ENCODE measurements at regions not wholly inside any gene's neighbourhood (a gene's known extent, or its start where the extent isn't known, plus 50 kb on each side); places are given as distances from the start of the nearest gene placed in this dataset.

GRCh38 chr10:128221807-128222206 lies 95.6 kb upstream of the MKI67 start (continued):
- TF ChIP-seq YY1 (IDR thresholded peaks at IDR 0.05; ENCODE audit: extremely low read depth, insufficient replicate concordance, low read depth, low read length): no peak
- TF ChIP-seq EZH2 (IDR thresholded peaks at IDR 0.05): no peak
- TF ChIP-seq, protein P1, sequence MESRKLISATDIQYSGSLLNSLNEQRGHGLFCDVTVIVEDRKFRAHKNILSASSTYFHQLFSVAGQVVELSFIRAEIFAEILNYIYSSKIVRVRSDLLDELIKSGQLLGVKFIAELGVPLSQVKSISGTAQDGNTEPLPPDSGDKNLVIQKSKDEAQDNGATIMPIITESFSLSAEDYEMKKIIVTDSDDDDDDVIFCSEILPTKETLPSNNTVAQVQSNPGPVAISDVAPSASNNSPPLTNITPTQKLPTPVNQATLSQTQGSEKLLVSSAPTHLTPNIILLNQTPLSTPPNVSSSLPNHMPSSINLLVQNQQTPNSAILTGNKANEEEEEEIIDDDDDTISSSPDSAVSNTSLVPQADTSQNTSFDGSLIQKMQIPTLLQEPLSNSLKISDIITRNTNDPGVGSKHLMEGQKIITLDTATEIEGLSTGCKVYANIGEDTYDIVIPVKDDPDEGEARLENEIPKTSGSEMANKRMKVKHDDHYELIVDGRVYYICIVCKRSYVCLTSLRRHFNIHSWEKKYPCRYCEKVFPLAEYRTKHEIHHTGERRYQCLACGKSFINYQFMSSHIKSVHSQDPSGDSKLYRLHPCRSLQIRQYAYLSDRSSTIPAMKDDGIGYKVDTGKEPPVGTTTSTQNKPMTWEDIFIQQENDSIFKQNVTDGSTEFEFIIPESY (IDR thresholded peaks at IDR 0.05; ENCODE audit: extremely low read depth, insufficient replicate concordance, low read length): no peak
- TF ChIP-seq SRF (IDR thresholded peaks at IDR 0.05; ENCODE audit: low read depth): no peak

DNA sequence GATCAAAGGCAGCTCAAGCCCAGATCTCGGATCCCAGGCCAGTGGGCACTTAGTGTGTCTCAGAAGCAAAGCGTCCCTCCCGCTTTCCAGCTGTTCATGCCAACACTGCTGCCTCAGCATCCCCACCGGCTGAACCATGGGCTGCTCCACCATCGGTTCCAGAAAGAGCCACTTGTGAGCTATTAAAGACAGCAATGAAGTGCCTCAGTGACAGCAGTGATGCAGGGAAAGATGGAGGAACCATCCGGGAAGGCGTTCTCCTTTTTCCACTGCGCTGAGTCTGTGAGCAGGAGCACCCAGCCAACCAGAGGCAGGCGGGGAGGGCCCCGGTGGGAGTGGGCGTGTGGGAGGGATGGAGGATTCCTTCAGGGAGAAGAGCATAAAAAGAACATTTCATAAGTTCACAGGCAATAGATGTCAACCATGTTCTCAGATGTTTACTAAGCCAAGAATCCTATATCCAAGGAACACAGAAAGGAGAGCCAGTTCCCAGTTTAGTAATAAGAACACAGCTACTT lies 96.2 kb upstream of the MKI67 start:
- no peaks in the 10 kb centered on the region for H3K9me2 ChIP-seq (ENCODE audit: insufficient read depth)
- ChIA-PET CTCF (interaction anchor here (2.3 kb wide), 1 partner anchor 10 kb away, joined by 14 read pairs; no protein-coding TSS in a partner anchor), POLR2A (no interaction called here), RAD21 (ENCODE audit: low non-redundant PET in 1 of 2, low total read pairs in 2 of 2, uncharacterized antibody in 2 of 2, unreplicated experiment in 2 of 2) (no interaction called here)
- no peaks in the 10 kb centered on the region for H4K20me1 ChIP-seq (ENCODE audit: insufficient read depth)
- no peaks in the 10 kb centered on the region for H3K36me3 ChIP-seq (ENCODE audit: control insufficient read depth in 1 of 2, insufficient read depth in 2 of 2, low read length in 2 of 2)
- 0 out of 2 replicates have a peak, but pooled peaks cover 10% of the 10 kb centered on the region for H3K27me3 ChIP-seq (ENCODE audit: insufficient read depth, low read length)
- intact Hi-C loops (cut with micrococcal nuclease): no loop called here
- no peak overlapping the region for H2AFZ ChIP-seq (ENCODE audit: low read depth, low read length, poor library complexity, severe bottlenecking)
- no peak overlapping the region for H3K4me2 ChIP-seq (ENCODE audit: low read length)
- ATAC-seq (no peak), DNase-seq (ENCODE audit: low read depth, low spot score) (no peak)
- no peak overlapping the region for H3K4me3 ChIP-seq (replicated peaks in 1 of 2; ENCODE audit: low read depth in 1 of 2, low read length in 2 of 2)
- no peak overlapping the region for H3K27ac ChIP-seq (ENCODE audit: low read depth, low read length)
- H3K9me3 ChIP-seq (ENCODE audit: control insufficient read depth in 1 of 2, insufficient read depth in 1 of 2, low read depth in 1 of 2, low read length in 2 of 2): no peaks in the 10 kb centered on the region
- H3K9ac ChIP-seq (ENCODE audit: low read length): no peak overlapping the region
- H3K4me1 ChIP-seq (ENCODE audit: control insufficient read depth in 1 of 2, insufficient read depth in 2 of 2, low read length in 2 of 2): no peaks in the 10 kb centered on the region
- no TSS peak for BruUV-seq (replicated peaks)
- no peaks in the 10 kb centered on the region for H3K79me2 ChIP-seq (ENCODE audit: insufficient read depth, low read length)
- TF ChIP-seq CEBPB (IDR thresholded peaks at IDR 0.05; ENCODE audit: low read depth) (no peak), SIN3A (IDR thresholded peaks at IDR 0.05; ENCODE audit: low read depth) (no peak), CTCF (IDR thresholded peaks at IDR 0.05 in 2 of 3, conservative IDR thresholded peaks at IDR 0.05 in 1 of 3; ENCODE audit: borderline replicate concordance in 1 of 3, insufficient read depth in 1 of 3, low read depth in 2 of 3, low read length in 2 of 3) (no peak), YY1 (IDR thresholded peaks at IDR 0.05; ENCODE audit: extremely low read depth, insufficient replicate concordance, low read depth, low read length) (no peak), CBX3 (IDR thresholded peaks at IDR 0.05; ENCODE audit: low read depth) (no peak), EZH2phosphoT487 (IDR thresholded peaks at IDR 0.05; ENCODE audit: borderline replicate concordance) (no peak), RAD21 (IDR thresholded peaks at IDR 0.05; ENCODE audit: low read depth) (no peak), JUND (IDR thresholded peaks at IDR 0.05) (no peak), ZFX (IDR thresholded peaks at IDR 0.05) (no peak), ELF1 (IDR thresholded peaks at IDR 0.05; ENCODE audit: borderline replicate concordance, low read depth) (no peak), POLR2AphosphoS5 (IDR thresholded peaks at IDR 0.05; ENCODE audit: low read depth, low read length) (no peak), MAX (IDR thresholded peaks at IDR 0.05) (no peak), ZNF274 (IDR thresholded peaks at IDR 0.05; ENCODE audit: low read depth, low read length) (no peak), EGR1 (IDR thresholded peaks at IDR 0.05; ENCODE audit: low read depth) (no peak), SRF (IDR thresholded peaks at IDR 0.05; ENCODE audit: low read depth) (no peak), TCF7L2 (IDR thresholded peaks at IDR 0.05; ENCODE audit: borderline replicate concordance, extremely low read depth, insufficient read depth, insufficient read length) (no peak), SP1 (IDR thresholded peaks at IDR 0.05; ENCODE audit: low read depth) (no peak)
- TF ChIP-seq, protein P2, sequence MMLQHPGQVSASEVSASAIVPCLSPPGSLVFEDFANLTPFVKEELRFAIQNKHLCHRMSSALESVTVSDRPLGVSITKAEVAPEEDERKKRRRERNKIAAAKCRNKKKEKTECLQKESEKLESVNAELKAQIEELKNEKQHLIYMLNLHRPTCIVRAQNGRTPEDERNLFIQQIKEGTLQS (IDR thresholded peaks at IDR 0.05): no peak
